GM04504 (cell line): ENCODE measurements at regions not wholly inside any gene's neighbourhood (a gene's known extent, or its start where the extent isn't known, plus 50 kb on each side); places are given as distances from the start of the nearest gene placed in this dataset.
"Not testable (repeated sequence)": the region's sequence is repeated elsewhere in the genome, so short reads cannot be mapped to it uniquely, and the experiment has no call there.

Experiments
- DNase-seq: peaks from one replicate; pipeline ENCODE4 v3.0.0-alpha.2; 2012; ENCODE audit warnings: low read depth

GRCh38 chr13:91025442-91025841 lies 322.0 kb upstream of the MIR17HG start:
- no peak for DNase-seq

- no peak for DNase-seq
These were observed 316.0 kb upstream of the MIR17HG start for GRCh38 chr13:91031508-91031907.

- DNase-seq: no peak
These were observed 315.4 kb upstream of the MIR17HG start for GRCh38 chr13:91032104-91032503.

GRCh38 chr13:91036886-91037285 lies 310.6 kb upstream of the MIR17HG start:
- DNase-seq: no peak

GRCh38 chr13:91042870-91043269 lies 304.6 kb upstream of the MIR17HG start:
- no peak for DNase-seq

- no peak for DNase-seq
These were observed 302.0 kb upstream of the MIR17HG start for GRCh38 chr13:91045351-91046034.

- DNase-seq: no peak
These were observed 300.7 kb upstream of the MIR17HG start for GRCh38 chr13:91046715-91047327.

- DNase-seq: no peak
These were observed 296.5 kb upstream of the MIR17HG start for GRCh38 chr13:91050970-91051369.

- DNase-seq: no peak
These were observed 294.6 kb upstream of the MIR17HG start for GRCh38 chr13:91052876-91053275.

GRCh38 chr13:91053318-91054065 lies 294.0 kb upstream of the MIR17HG start:
- DNase-seq: no peak

- no peak for DNase-seq
These were observed 292.6 kb upstream of the MIR17HG start for GRCh38 chr13:91054902-91055301.

- DNase-seq: no peak
These were observed 290.7 kb upstream of the MIR17HG start for GRCh38 chr13:91056746-91057145.

GRCh38 chr13:91057507-91057906 lies 290.0 kb upstream of the MIR17HG start:
- not testable (repeated sequence) for DNase-seq

- DNase-seq: no peak
These were observed 289.4 kb upstream of the MIR17HG start for GRCh38 chr13:91058066-91058465.

GRCh38 chr13:91058919-91059318 lies 288.6 kb upstream of the MIR17HG start:
- no peak for DNase-seq

- no peak for DNase-seq
These were observed 280.7 kb upstream of the MIR17HG start for GRCh38 chr13:91066745-91067144.

GRCh38 chr13:91072486-91072885 lies 275.0 kb upstream of the MIR17HG start:
- no peak for DNase-seq

- no peak for DNase-seq
These were observed 273.4 kb upstream of the MIR17HG start for GRCh38 chr13:91074091-91074490.

- DNase-seq: no peak
These were observed 270.7 kb upstream of the MIR17HG start for GRCh38 chr13:91076830-91077229.

- no peak for DNase-seq
These were observed 269.3 kb upstream of the MIR17HG start for GRCh38 chr13:91078093-91078679.

GRCh38 chr13:91079176-91079575 lies 268.3 kb upstream of the MIR17HG start:
- DNase-seq: no peak

- no peak for DNase-seq
These were observed 262.4 kb upstream of the MIR17HG start for GRCh38 chr13:91085127-91085526.
